Central memory CD8-positive, alpha-beta T cell (primary cell): ENCODE measurements at regions not wholly inside any gene's neighbourhood (a gene's known extent, or its start where the extent isn't known, plus 50 kb on each side); places are given as distances from the start of the nearest gene placed in this dataset.
"Not testable (repeated sequence)": the region's sequence is repeated elsewhere in the genome, so short reads cannot be mapped to it uniquely, and the experiment has no call there.

Experiments used
- ATAC-seq: fragments of 150-1000 bp; cut with Tn5 transposase; replicated peaks from 2 replicates; pipeline ENCODE4 v1.10.0; 2022; ENCODE audit warnings: mild to moderate bottlenecking, moderate FRiP score, moderate number of reproducible peaks; ENCODE audit not compliant: poor library complexity, severe bottlenecking; ENCODE audit errors: extremely low read depth
- DNase-seq, 2 donors: peaks; one replicate each; pipeline ENCODE4 v3.0.0; 2021; ENCODE audit warnings: low spot score in 2 of 2
- H3K27ac Mint-ChIP-seq: one replicate; pipeline ENCODE4 v1.8.0; 2022; ENCODE audit warnings: low read depth, mild to moderate bottlenecking, moderate library complexity, mixed read lengths
- H3K27me3 Mint-ChIP-seq: one replicate; pipeline ENCODE4 v1.8.0; 2022; ENCODE audit warnings: mixed read lengths
- H3K36me3 Mint-ChIP-seq: one replicate; pipeline ENCODE4 v1.8.0; 2022; ENCODE audit warnings: mild to moderate bottlenecking, moderate library complexity, mixed read lengths; ENCODE audit not compliant: insufficient read depth
- H3K4me1 Mint-ChIP-seq: one replicate; pipeline ENCODE4 v1.8.0; 2022; ENCODE audit warnings: mixed read lengths
- H3K4me3 Mint-ChIP-seq: one replicate; pipeline ENCODE4 v1.8.0; 2022; ENCODE audit warnings: mild to moderate bottlenecking, moderate library complexity, mixed read lengths
- H3K9me3 Mint-ChIP-seq: one replicate; pipeline ENCODE4 v1.8.0; 2022; ENCODE audit warnings: mixed read lengths

GRCh38 chr3:177345049-177345972, 148.0 kb upstream of the TBL1XR1 start:
- Mint-ChIP-seq H3K27me3 (no peaks in the 10 kb centered on the region), H3K4me1 (peaks cover 14% of the 10 kb centered on the region), H3K4me3 (no peak overlapping the region), H3K27ac (peak overlapping the region; percentile 59), H3K9me3 (no peaks in the 10 kb centered on the region), H3K36me3 (no peaks in the 10 kb centered on the region)
- ATAC-seq (peak; percentile 40), DNase-seq (no peak)

- Mint-ChIP-seq H3K4me3 (no peak overlapping the region), H3K27ac (peak overlapping the region; percentile 59), H3K36me3 (no peaks in the 10 kb centered on the region), H3K4me1 (peaks cover 14% of the 10 kb centered on the region), H3K27me3 (no peaks in the 10 kb centered on the region), H3K9me3 (no peaks in the 10 kb centered on the region)
- ATAC-seq (peak; percentile 28), DNase-seq (no peak)
Observed at GRCh38 chr3:177345973-177346503, 148.8 kb upstream of the TBL1XR1 start.

- ATAC-seq (no peak), DNase-seq (no peak)
- H3K4me1 Mint-ChIP-seq, result peaks cover 14% of the 10 kb centered on the region
- no peaks in the 10 kb centered on the region for H3K27me3 Mint-ChIP-seq
- H3K9me3 Mint-ChIP-seq, result no peaks in the 10 kb centered on the region
- H3K36me3 Mint-ChIP-seq, result no peaks in the 10 kb centered on the region
- no peak overlapping the region for H3K4me3 Mint-ChIP-seq
- H3K27ac Mint-ChIP-seq, result no peak overlapping the region
Observed at GRCh38 chr3:177346878-177347277, 149.6 kb upstream of the TBL1XR1 start.

- no peak for DNase-seq
- peaks cover 14% of the 10 kb centered on the region for H3K4me1 Mint-ChIP-seq
- H3K36me3 Mint-ChIP-seq, result no peaks in the 10 kb centered on the region
- H3K9me3 Mint-ChIP-seq, result no peaks in the 10 kb centered on the region
- H3K4me3 Mint-ChIP-seq, result no peak overlapping the region
- no peaks in the 10 kb centered on the region for H3K27me3 Mint-ChIP-seq
- ATAC-seq, result no peak
- H3K27ac Mint-ChIP-seq, result no peak overlapping the region
Observed at GRCh38 chr3:177347611-177348010, 150.3 kb upstream of the TBL1XR1 start.

GRCh38 chr3:177348974-177349373, 151.7 kb upstream of the TBL1XR1 start:
- Mint-ChIP-seq H3K4me1 (peaks cover 14% of the 10 kb centered on the region), H3K9me3 (no peaks in the 10 kb centered on the region)
- no peak for DNase-seq

GRCh38 chr3:177349384-177349783, 152.1 kb upstream of the TBL1XR1 start:
- Mint-ChIP-seq H3K4me1 (peaks cover 14% of the 10 kb centered on the region), H3K36me3 (no peaks in the 10 kb centered on the region), H3K27ac (no peak overlapping the region), H3K9me3 (no peaks in the 10 kb centered on the region), H3K4me3 (no peak overlapping the region), H3K27me3 (no peaks in the 10 kb centered on the region)
- ATAC-seq (no peak), DNase-seq (no peak)

More at GRCh38 chr3:177348974-177349373, 151.7 kb upstream of the TBL1XR1 start:
- H3K27ac Mint-ChIP-seq, result no peak overlapping the region
- no peak for ATAC-seq
- H3K36me3 Mint-ChIP-seq, result no peaks in the 10 kb centered on the region
- no peak overlapping the region for H3K4me3 Mint-ChIP-seq
- H3K27me3 Mint-ChIP-seq, result no peaks in the 10 kb centered on the region

- ATAC-seq (no peak), DNase-seq (no peak)
- peaks cover 9% of the 10 kb centered on the region for H3K4me1 Mint-ChIP-seq
- no peak overlapping the region for H3K4me3 Mint-ChIP-seq
- H3K27me3 Mint-ChIP-seq, result no peaks in the 10 kb centered on the region
- H3K27ac Mint-ChIP-seq, result no peak overlapping the region
- no peaks in the 10 kb centered on the region for H3K36me3 Mint-ChIP-seq
- no peaks in the 10 kb centered on the region for H3K9me3 Mint-ChIP-seq
Observed at GRCh38 chr3:177350121-177350520, 152.8 kb upstream of the TBL1XR1 start.

- Mint-ChIP-seq H3K36me3 (no peaks in the 10 kb centered on the region), H3K4me1 (peaks cover 3% of the 10 kb centered on the region), H3K27ac (no peak overlapping the region), H3K27me3 (no peaks in the 10 kb centered on the region), H3K4me3 (no peak overlapping the region), H3K9me3 (no peaks in the 10 kb centered on the region)
- ATAC-seq, result no peak
- DNase-seq, result no peak
Observed at GRCh38 chr3:177351206-177351605, 153.9 kb upstream of the TBL1XR1 start.

- Mint-ChIP-seq H3K36me3 (no peaks in the 10 kb centered on the region), H3K4me3 (no peak overlapping the region), H3K27me3 (no peaks in the 10 kb centered on the region), H3K4me1 (peaks cover 6% of the 10 kb centered on the region), H3K9me3 (no peaks in the 10 kb centered on the region), H3K27ac (no peak overlapping the region)
- ATAC-seq, result no peak
- DNase-seq, result no peak
Observed at GRCh38 chr3:177351757-177352158, 154.5 kb upstream of the TBL1XR1 start.

- Mint-ChIP-seq H3K4me3 (no peak overlapping the region), H3K36me3 (no peaks in the 10 kb centered on the region), H3K27ac (no peak overlapping the region), H3K4me1 (peaks cover 10% of the 10 kb centered on the region), H3K9me3 (no peaks in the 10 kb centered on the region), H3K27me3 (no peaks in the 10 kb centered on the region)
- ATAC-seq (no peak), DNase-seq (no peak)
Observed at GRCh38 chr3:177352424-177352823, 155.1 kb upstream of the TBL1XR1 start.

GRCh38 chr3:177353140-177353539, 155.9 kb upstream of the TBL1XR1 start:
- H3K4me1 Mint-ChIP-seq, result peaks cover 17% of the 10 kb centered on the region
- no peak overlapping the region for H3K4me3 Mint-ChIP-seq
- H3K9me3 Mint-ChIP-seq, result no peaks in the 10 kb centered on the region
- ATAC-seq (no peak), DNase-seq (no peak)
- H3K27ac Mint-ChIP-seq, result no peak overlapping the region
- peaks cover 2% of the 10 kb centered on the region for H3K36me3 Mint-ChIP-seq
- no peaks in the 10 kb centered on the region for H3K27me3 Mint-ChIP-seq

GRCh38 chr3:177353879-177354278, 156.6 kb upstream of the TBL1XR1 start:
- H3K4me1 Mint-ChIP-seq, result peaks cover 24% of the 10 kb centered on the region
- not testable (repeated sequence) for H3K27me3 Mint-ChIP-seq, ATAC-seq, H3K27ac Mint-ChIP-seq, H3K4me3 Mint-ChIP-seq, H3K9me3 Mint-ChIP-seq, H3K36me3 Mint-ChIP-seq, DNase-seq

GRCh38 chr3:177354466-177354865, 157.2 kb upstream of the TBL1XR1 start:
- Mint-ChIP-seq H3K36me3 (peaks cover 15% of the 10 kb centered on the region), H3K27me3 (no peaks in the 10 kb centered on the region), H3K4me3 (no peak overlapping the region), H3K4me1 (peaks cover 29% of the 10 kb centered on the region), H3K27ac (no peak overlapping the region), H3K9me3 (no peaks in the 10 kb centered on the region)
- ATAC-seq (no peak), DNase-seq (no peak)
